Mesenteric fat pad (tissue), 1 donor: ENCODE measurements at regions not wholly inside any gene's neighbourhood (a gene's known extent, or its start where the extent isn't known, plus 50 kb on each side); places are given as distances from the start of the nearest gene placed in this dataset. TPM values are rescaled to one million over a fixed set of nuclear protein-coding genes. Genes with fewer than 3 reads are reported as not detected.

Experiments used
- microRNA-seq: library from miRNA; unstranded; fragments of <30 nt; microRNA quantifications from one replicate; pipeline ENCODE4 v1.2.0, GENCODE V29; 2020; ENCODE audit warnings: borderline number of aligned reads
- donor health status: DM: yes; HTN: yes; CAD: no.

Small RNA genes lying in the stretch of these regions (microRNA-seq; reads per million reads assigned to microRNA genes)
- gene MIR7158 (not detected), gene MIR7515 (not detected)
